ENCODE measurements at regions not wholly inside any gene's neighbourhood (a gene's known extent, or its start where the extent isn't known, plus 50 kb on each side); places are given as distances from the start of the nearest gene placed in this dataset.
A peak's percentile ranks its signal among the peaks of the same experiment; 100 is the strongest.

GRCh38 chr21:22993822-22994574 lies 1995.8 kb downstream of the NCAM2 start:
- TF ChIP-seq KDM1A (IDR thresholded peaks at IDR 0.05; ENCODE audit: borderline replicate concordance, low read length) (no peak), CTCF (IDR thresholded peaks at IDR 0.05; ENCODE audit: control extremely low read depth in 1 of 3, insufficient read depth in 1 of 3, low read depth in 1 of 3, low read length in 3 of 3) (peak in 1 of 3 experiments; percentile 22; a peak in 1 of 4 replicates), TCF12 (IDR thresholded peaks at IDR 0.05; ENCODE audit: low read depth, low read length) (no peak), HDAC2 (IDR thresholded peaks at IDR 0.05; ENCODE audit: borderline replicate concordance in 1 of 2, low read depth in 2 of 2, low read length in 2 of 2) (no peak), EZH2 (IDR thresholded peaks at IDR 0.05; ENCODE audit: low read depth, low read length, severe bottlenecking) (no peak), SAP30 (IDR thresholded peaks at IDR 0.05; ENCODE audit: insufficient read depth, insufficient replicate concordance, low read length) (no peak), HDAC6 (IDR thresholded peaks at IDR 0.05; ENCODE audit: low read depth, low read length) (no peak), ASH2L (IDR thresholded peaks at IDR 0.05; ENCODE audit: low read length) (no peak), POLR2A (IDR thresholded peaks at IDR 0.05; ENCODE audit: control extremely low read depth in 1 of 2, low read depth in 2 of 2, low read length in 2 of 2) (no peak), EP300 (IDR thresholded peaks at IDR 0.05; ENCODE audit: borderline replicate concordance in 1 of 2, low read depth in 2 of 2, low read length in 2 of 2) (no peak)

All from H1 (cell line).